ENCODE measurements at regions not wholly inside any gene's neighbourhood (a gene's known extent, or its start where the extent isn't known, plus 50 kb on each side); places are given as distances from the start of the nearest gene placed in this dataset.
A peak's percentile ranks its signal among the peaks of the same experiment; 100 is the strongest.
"Not testable (repeated sequence)": the region's sequence is repeated elsewhere in the genome, so short reads cannot be mapped to it uniquely, and the experiment has no call there.

- no peak for DNase-seq (ENCODE audit: low spot score)
These were observed 194.6 kb upstream of the KLF3 start for GRCh38 chr4:38469410-38469809.

- DNase-seq (ENCODE audit: low spot score): no peak
These were observed 193.2 kb upstream of the KLF3 start for GRCh38 chr4:38470735-38471262.

- no peak for DNase-seq (ENCODE audit: low spot score)
These were observed 181.3 kb upstream of the KLF3 start for GRCh38 chr4:38482696-38483095.

- not testable (repeated sequence) for DNase-seq (ENCODE audit: low spot score)
These were observed 180.4 kb upstream of the KLF3 start for GRCh38 chr4:38483628-38484027.

- no peak for DNase-seq (ENCODE audit: low spot score)
These were observed 174.8 kb upstream of the KLF3 start for GRCh38 chr4:38489011-38489861.

GRCh38 chr4:38489924-38490639, 173.9 kb upstream of the KLF3 start:
- DNase-seq (ENCODE audit: low spot score): no peak

GRCh38 chr4:38490753-38491446, 173.1 kb upstream of the KLF3 start:
- no peak for DNase-seq (ENCODE audit: low spot score)

- DNase-seq (ENCODE audit: low spot score): no peak
These were observed 172.0 kb upstream of the KLF3 start for GRCh38 chr4:38491854-38492478.

GRCh38 chr4:38493066-38493465, 170.9 kb upstream of the KLF3 start:
- DNase-seq (ENCODE audit: low spot score): peak; percentile 14

- no peak for DNase-seq (ENCODE audit: low spot score)
These were observed 168.6 kb upstream of the KLF3 start for GRCh38 chr4:38495446-38495845.

- DNase-seq (ENCODE audit: low spot score): no peak
These were observed 166.9 kb upstream of the KLF3 start for GRCh38 chr4:38497121-38497520.

- no peak for DNase-seq (ENCODE audit: low spot score)
These were observed 164.9 kb upstream of the KLF3 start for GRCh38 chr4:38499101-38499500.

- no peak for DNase-seq (ENCODE audit: low spot score)
These were observed 163.6 kb upstream of the KLF3 start for GRCh38 chr4:38500433-38500832.

- DNase-seq (ENCODE audit: low spot score): no peak
These were observed 162.3 kb upstream of the KLF3 start for GRCh38 chr4:38501698-38502097.

- no peak for DNase-seq (ENCODE audit: low spot score)
These were observed 160.2 kb upstream of the KLF3 start for GRCh38 chr4:38503689-38504395.

GRCh38 chr4:38504396-38504715, 159.6 kb upstream of the KLF3 start:
- no peak for DNase-seq (ENCODE audit: low spot score)

GRCh38 chr4:38509551-38509950, 154.4 kb upstream of the KLF3 start:
- no peak for DNase-seq (ENCODE audit: low spot score)

GRCh38 chr4:38510201-38510600, 153.8 kb upstream of the KLF3 start:
- no peak for DNase-seq (ENCODE audit: low spot score)

- DNase-seq (ENCODE audit: low spot score): no peak
These were observed 152.3 kb upstream of the KLF3 start for GRCh38 chr4:38511702-38512101.

GRCh38 chr4:38512840-38513239, 151.2 kb upstream of the KLF3 start:
- DNase-seq (ENCODE audit: low spot score): no peak

GRCh38 chr4:38514465-38515146, 149.4 kb upstream of the KLF3 start:
- no peak for DNase-seq (ENCODE audit: low spot score)

Measured in hematopoietic multipotent progenitor cell treated with erythropoietin and hydrocortisone succinate and interleukin-3 and kit ligand, for 15 days (in vitro differentiated cells).